Endothelial cell of hepatic sinusoid (primary cell): ENCODE measurements at regions not wholly inside any gene's neighbourhood (a gene's known extent, or its start where the extent isn't known, plus 50 kb on each side); places are given as distances from the start of the nearest gene placed in this dataset.
"Not testable (repeated sequence)": the region's sequence is repeated elsewhere in the genome, so short reads cannot be mapped to it uniquely, and the experiment has no call there.

ENCODE experiments used
- in situ Hi-C: cut with HindIII; loops from 2 replicates; pipeline ENCODE4 v1.10.0; 2017; ENCODE audit warnings: low sequenced_read_pairs

DNA sequence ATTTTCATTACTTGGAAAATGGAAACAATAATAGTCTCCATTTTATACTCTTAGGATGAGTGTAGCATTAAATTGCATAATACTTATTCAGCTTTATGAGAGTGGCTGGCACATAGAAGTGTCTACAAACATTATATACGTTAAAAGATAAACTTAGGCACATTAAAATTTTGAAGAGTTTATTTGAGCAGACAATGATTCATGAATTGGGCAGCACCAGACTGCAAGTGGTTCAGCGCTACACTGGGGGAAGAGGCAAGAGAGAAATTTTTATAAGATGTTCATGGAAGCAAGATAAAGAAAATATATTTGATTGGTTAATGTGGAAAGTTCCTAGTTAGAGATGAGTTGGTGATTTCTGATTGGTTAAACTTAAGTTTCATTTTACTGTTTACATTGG lies 243.7 kb downstream of the RASEF start:
- in situ Hi-C loops = no loop called here

DNA sequence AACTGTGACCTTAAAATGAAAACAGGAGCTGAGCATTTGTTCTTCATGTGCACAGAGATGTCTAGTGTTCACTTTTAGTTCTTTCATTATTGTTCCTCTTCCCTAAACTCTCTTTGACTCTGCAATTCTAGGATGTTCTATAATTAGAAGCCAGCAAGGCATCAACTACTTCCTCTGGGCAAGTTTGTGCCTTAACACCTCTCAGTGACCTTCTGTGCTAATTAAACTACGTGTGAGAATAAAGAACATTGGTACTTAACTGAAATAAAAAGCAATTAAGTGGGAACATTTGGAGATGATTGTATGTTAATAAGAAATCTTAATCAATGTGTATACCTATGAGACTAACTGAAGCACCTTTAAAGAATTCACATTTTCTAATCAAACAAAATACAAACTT lies 242.8 kb downstream of the RASEF start:
- in situ Hi-C loops = no loop called here

DNA sequence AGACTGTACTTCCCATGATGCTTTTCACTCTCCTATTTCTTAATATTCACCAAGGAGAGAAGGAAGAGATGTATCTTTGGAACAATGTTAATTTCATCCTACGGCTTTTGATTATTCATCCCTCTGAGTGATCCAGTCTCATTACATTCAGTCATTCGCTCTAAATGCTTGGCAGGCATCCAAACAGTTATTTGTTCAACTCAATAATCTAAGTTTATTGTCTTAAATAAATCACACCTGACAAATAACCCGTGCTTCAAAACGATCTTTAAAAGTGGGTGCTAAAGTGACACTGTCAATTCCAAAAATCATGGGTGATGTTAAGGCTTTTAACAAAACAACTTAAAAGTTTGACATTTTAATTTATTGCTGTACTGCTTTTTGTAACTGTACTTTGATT lies 233.1 kb downstream of the RASEF start:
- in situ Hi-C loops = no loop called here

DNA sequence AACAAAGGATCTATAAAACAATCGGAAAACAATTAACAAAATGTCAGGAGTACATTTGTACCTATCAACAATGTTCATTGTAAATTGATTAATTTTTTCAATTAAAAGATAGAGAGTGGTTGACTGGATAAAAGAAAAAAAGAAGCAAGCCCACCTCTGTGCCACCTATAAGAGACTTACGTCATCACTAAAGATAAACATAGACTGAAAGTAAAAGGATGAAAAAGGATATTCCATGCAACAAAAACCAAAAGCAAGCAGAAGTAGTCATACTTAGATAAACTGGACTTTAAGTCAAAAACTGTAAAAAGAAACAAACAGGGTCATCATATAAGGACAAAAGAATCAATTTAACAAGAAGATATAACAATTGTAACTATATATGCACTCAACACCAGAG lies 197.4 kb downstream of the RASEF start:
- in situ Hi-C loops = no loop called here

DNA sequence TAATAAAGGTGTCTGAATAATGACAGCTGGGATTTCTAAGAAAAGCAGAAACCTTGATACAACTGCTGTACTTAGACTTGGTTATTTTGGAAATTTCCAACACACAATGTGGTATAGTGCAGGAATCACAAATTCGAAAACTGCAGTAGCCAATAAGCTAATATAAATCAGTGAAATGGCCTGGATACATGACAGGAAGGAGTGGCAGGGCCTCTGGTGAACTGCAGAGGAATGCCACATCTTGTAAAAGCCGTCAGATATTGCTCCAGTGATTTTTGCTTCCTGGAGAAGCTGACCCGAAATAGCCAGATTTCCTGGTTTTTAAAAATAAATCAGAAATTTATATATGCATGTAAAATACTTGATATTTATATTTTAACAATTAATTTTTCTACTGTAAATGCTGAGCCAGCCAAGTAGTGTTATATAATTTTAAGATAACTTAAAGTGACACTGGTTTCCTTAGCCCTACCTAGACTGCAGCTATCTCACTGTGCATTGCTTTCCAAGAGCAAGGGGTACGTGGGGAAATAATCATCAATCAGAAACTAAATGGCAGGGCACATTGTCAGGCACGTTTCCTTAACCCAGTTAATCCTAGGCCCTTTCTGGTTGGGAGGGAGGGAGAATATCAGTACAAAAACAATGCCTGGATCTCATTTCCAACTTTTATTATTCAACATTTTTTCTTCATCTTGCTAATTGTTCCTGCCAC lies 182.4 kb downstream of the RASEF start:
- in situ Hi-C loops = loop anchor here (5.0 kb wide), 1 partner anchor 67 kb away; no protein-coding TSS in a partner anchor

- in situ Hi-C loops = loop anchor here (5.0 kb wide), 1 partner anchor 65 kb away; no protein-coding TSS in a partner anchor
Measured at GRCh38 chr9:82882138-82882537, 180.8 kb downstream of the RASEF start.

DNA sequence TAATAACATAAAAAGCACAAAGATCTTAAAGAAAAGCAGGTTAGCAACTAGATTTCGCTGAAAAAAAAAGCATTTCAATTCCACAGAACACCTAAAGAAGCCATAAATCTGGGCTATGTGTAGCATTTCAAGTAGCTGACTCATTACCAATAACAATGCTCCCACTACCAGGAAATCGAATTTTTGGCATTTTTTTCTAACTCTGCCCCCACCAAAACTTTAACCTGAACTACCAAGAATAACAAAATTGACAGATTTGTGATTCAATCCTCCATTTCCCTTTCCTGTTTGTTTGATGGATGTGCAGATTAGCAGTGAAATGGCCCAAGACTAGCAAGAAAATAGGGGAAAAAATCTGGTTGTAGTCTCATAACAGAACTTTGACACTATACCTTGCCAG lies 180.2 kb downstream of the RASEF start:
- in situ Hi-C loops = loop anchor here (5.0 kb wide), 1 partner anchor 65 kb away; no protein-coding TSS in a partner anchor

DNA sequence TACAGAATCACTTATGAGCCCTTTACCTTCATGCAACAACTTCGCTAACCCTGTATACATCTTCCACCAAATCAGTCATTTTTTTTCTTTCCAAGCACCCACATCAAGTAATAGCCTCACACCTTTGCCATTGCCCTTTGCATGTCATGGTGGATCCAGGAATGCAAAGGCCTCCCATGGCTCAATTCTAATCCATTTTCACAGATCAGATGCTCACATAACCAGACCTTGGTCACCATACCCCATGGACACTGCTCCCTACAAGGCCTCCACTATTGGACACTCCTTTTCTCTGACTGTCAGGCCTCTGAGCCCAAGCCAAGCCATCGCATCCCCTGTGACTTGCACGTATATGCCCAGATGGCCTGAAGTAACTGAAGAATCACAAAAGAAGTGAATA lies 179.5 kb downstream of the RASEF start:
- in situ Hi-C loops = loop anchor here (5.0 kb wide), 1 partner anchor 64 kb away; no protein-coding TSS in a partner anchor

- in situ Hi-C loops = loop anchor here (5.0 kb wide), 1 partner anchor 63 kb away; no protein-coding TSS in a partner anchor
Measured at GRCh38 chr9:82883974-82884373, 179.0 kb downstream of the RASEF start.

DNA sequence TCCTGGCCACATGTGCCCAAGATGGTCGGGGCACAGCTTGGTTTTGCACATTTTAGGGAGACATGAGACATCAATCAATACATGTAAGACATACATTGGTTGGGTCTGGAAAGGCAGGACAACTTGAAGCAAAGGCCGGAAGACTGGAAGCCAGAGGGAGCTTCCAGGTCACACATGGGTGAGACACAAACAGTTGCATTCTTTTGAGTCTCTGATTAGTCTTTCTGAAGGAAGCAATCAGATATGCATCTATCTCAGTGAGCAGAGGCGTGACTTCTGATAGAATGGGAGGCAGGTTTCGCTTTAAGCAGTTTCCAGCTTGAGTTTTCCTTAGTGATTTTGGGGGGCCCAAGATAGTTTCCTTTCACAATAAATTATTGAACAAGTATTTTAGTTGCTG lies 172.5 kb downstream of the RASEF start:
- in situ Hi-C loops = no loop called here

DNA sequence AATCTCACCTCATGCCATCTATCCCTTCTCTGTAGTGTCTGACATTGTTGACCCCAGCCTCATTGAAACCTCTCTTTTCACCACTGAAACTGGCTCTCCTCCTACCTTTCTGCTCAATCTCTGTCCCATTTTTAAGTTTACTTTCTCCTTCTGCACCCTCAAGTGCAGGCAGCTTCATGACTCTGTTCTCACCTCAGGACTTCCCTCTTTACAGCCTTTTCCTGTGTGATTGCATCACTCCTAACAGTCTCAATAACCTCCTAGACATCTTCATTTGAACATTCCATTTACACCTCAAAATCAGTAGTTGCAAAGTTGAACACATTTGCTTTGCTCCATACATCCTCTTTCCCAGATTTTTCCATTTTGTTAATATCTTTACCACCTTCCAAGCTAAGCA lies 172.1 kb downstream of the RASEF start:
- in situ Hi-C loops = no loop called here

GRCh38 chr9:82891321-82891720 lies 171.6 kb downstream of the RASEF start:
- in situ Hi-C loops = no loop called here

GRCh38 chr9:82893549-82893948 lies 169.4 kb downstream of the RASEF start:
- in situ Hi-C loops = no loop called here

DNA sequence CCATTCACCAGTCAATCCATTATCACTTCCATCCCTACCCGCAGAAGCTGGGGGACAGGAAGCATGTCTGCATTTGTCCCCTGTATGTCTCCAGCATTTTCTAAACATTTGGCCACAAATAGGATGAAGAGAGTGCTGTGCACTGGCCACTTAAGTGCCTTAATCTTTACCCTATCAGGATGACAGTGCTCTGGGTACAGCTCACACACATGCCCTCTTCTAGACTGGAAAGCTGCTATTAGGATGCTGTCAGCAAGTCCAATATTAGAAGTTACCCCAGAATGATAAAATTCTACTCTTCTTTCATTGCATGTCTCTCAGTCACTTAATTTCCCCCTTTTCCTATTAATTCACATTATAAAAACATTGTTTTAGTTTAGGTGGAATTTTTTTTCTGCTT lies 168.4 kb downstream of the RASEF start:
- in situ Hi-C loops = no loop called here

GRCh38 chr9:82894961-82895821 lies 167.8 kb downstream of the RASEF start:
- in situ Hi-C loops = no loop called here

DNA sequence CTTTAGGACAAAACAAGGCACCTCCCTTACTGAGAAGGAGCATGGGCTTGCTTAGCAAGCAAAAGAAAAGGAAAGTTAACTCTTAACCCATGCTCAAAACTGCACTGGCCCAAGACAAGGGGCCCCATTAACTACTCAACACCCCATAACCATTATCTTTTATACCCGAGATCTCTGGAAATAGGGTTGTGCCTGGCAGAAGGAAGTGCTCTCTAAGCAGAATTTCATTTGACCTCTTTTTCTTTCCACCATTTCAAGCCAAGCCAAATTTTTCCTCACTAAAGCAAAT lies 167.2 kb downstream of the RASEF start:
- in situ Hi-C loops = no loop called here

DNA sequence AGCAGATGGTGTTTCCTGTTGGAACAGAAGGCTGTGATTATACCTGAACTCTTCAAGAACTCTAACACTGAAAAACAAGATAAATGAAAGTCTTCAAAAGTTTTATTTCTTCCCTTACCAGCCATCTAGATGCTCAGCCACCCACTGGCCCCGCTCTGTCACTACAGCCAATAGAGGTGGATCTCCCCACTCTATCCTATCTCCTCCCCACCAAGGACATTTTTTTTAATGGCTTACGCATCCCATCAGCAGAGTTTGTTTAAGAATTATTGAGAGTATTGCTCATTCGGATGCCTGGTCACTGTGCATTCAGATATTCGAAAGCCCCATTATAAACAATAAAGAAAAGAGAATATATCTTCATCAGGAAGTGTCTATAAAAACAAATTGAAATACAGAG lies 159.4 kb downstream of the RASEF start:
- in situ Hi-C loops = no loop called here

- in situ Hi-C loops = no loop called here
Measured at GRCh38 chr9:82911996-82912395, 150.9 kb downstream of the RASEF start.

DNA sequence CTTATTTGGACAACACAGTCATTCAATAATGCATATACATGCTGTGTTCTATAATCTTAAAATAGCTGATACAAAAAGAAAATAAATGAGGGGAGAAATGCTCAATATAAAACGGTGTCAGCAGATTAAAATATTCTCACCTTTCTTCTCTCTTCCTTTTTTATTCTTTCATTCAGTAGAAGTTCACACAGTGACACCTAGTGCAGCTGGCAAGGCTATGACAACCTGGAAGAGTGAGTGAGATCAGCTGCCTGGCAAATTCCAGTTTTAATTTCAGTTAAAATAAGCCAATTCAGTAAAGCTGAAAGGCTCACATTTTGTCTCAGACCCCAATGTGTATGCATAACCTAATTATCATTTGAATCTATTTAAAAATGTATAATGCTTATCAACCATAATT lies 150.3 kb downstream of the RASEF start:
- in situ Hi-C loops = no loop called here

- in situ Hi-C loops = not testable (repeated sequence)
Measured at GRCh38 chr9:82916238-82916637, 146.7 kb downstream of the RASEF start.

DNA sequence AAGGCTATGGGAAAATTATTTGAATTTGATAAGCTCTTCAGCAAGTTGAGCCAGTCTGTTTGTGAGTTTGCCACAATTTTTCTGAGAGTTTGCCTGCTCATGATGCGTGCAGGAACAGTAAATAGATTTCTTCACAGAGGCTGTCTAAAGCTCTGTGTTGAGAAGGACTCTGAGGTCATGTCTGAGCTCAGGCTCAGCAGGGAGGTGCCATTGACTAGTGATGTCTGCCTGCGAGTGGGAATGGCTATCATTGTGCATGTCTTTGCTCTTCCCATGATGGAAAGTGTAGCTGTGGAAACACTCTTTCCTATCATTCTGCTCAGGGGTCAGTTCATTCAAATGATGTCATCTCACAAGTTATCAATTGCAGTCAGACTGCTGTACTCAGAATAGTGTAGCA lies 142.8 kb downstream of the RASEF start:
- in situ Hi-C loops = no loop called here

DNA sequence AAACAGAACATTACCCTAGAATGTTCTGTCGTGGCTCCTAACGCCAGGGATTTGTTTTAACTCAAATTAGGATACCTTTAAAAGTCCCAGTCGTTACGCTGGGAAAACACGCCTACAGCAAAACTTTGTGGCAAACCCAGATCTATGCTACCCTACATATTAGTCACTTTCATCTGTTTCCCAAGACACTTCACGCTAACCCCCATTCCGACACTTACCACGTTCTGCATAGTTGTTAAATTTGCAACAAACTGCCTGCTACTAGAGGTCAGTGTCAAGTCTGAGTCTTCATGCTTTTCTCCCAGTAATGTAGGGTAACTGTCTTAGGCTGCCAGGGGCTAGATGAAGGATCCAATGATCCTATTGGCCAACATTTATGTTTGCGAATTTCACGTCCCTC lies 140.3 kb downstream of the RASEF start:
- in situ Hi-C loops = no loop called here
